H9 (cell line): ENCODE measurements at regions not wholly inside any gene's neighbourhood (a gene's known extent, or its start where the extent isn't known, plus 50 kb on each side); places are given as distances from the start of the nearest gene placed in this dataset.

Source experiments
- DNase-seq: peaks from one replicate; pipeline ENCODE4 v3.0.0-alpha.2; 2017
- H2AFZ ChIP-seq: one replicate; pipeline ENCODE4 v1.6.1; 2013; ENCODE audit warnings: mild to moderate bottlenecking, low read length, control low read depth, moderate library complexity
- H2AK5ac ChIP-seq: 2 replicates; pipeline ENCODE4 v1.6.1; 2013; ENCODE audit warnings: low read length, control low read depth, mixed read lengths; ENCODE audit not compliant: insufficient read length
- H2BK120ac ChIP-seq: one replicate; pipeline ENCODE4 v1.6.1; 2013; ENCODE audit warnings: low read depth, mild to moderate bottlenecking, low read length, control low read depth, inconsistent platforms; ENCODE audit not compliant: poor library complexity, severe bottlenecking
- H2BK12ac ChIP-seq: 2 replicates; pipeline ENCODE4 v1.6.1; 2013; ENCODE audit warnings: low read length, control low read depth, mixed read lengths, low read depth; ENCODE audit not compliant: insufficient read length
- H2BK15ac ChIP-seq: 2 replicates; pipeline ENCODE4 v1.6.1; 2013; ENCODE audit warnings: low read depth, low read length, control low read depth
- H2BK20ac ChIP-seq: one replicate; pipeline ENCODE4 v1.6.1; 2013; ENCODE audit warnings: low read depth, mild to moderate bottlenecking, low read length, control low read depth, inconsistent platforms; ENCODE audit not compliant: poor library complexity, severe bottlenecking
- H2BK5ac ChIP-seq: 2 replicates; pipeline ENCODE4 v1.6.1; 2013; ENCODE audit warnings: low read length, control low read depth, mixed read lengths; ENCODE audit not compliant: insufficient read length
- H3K14ac ChIP-seq: 2 replicates; pipeline ENCODE4 v1.6.1; 2013; ENCODE audit warnings: low read length, control low read depth; ENCODE audit not compliant: insufficient read depth
- H3K18ac ChIP-seq: 2 replicates; pipeline ENCODE4 v1.6.1; 2013; ENCODE audit warnings: low read depth, mild to moderate bottlenecking, mixed read lengths, low read length, control low read depth; ENCODE audit not compliant: insufficient read length
- H3K23ac ChIP-seq: 2 replicates; pipeline ENCODE4 v1.6.1; 2013; ENCODE audit warnings: low read length, control low read depth, mixed read lengths, low read depth; ENCODE audit not compliant: insufficient read length
- H3K23me2 ChIP-seq: 2 replicates; pipeline ENCODE4 v1.6.1; 2013; ENCODE audit warnings: low read depth, mild to moderate bottlenecking, mixed read lengths, low read length, control low read depth; ENCODE audit not compliant: insufficient read length, poor library complexity, severe bottlenecking
- H3K27ac ChIP-seq: 2 replicates; pipeline ENCODE4 v1.5.1; 2013; ENCODE audit warnings: low read length, control low read depth, mixed read lengths, low read depth; ENCODE audit not compliant: insufficient read length
- H3K27me3 ChIP-seq: 2 replicates; pipeline ENCODE4 v1.6.1; 2013; ENCODE audit warnings: low read length, control low read depth, inconsistent platforms; ENCODE audit not compliant: insufficient read depth
- H3K4ac ChIP-seq: 2 replicates; pipeline ENCODE4 v1.6.1; 2013; ENCODE audit warnings: low read depth, mild to moderate bottlenecking, control low read depth, inconsistent platforms, low read length, moderate library complexity
- H3K4me1 ChIP-seq: 2 replicates; pipeline ENCODE4 v1.6.1; 2013; ENCODE audit warnings: low read length, control low read depth, inconsistent platforms; ENCODE audit not compliant: insufficient read depth
- H3K4me2 ChIP-seq: 2 replicates; pipeline ENCODE4 v1.6.1; 2013; ENCODE audit warnings: low read length, control low read depth, mixed read lengths; ENCODE audit not compliant: insufficient read length, insufficient read depth
- H3K56ac ChIP-seq: 2 replicates; pipeline ENCODE4 v1.6.1; 2013; ENCODE audit warnings: low read depth, mild to moderate bottlenecking, mixed read lengths, low read length, control low read depth; ENCODE audit not compliant: insufficient read length
- H3K79me1 ChIP-seq: 2 replicates; pipeline ENCODE4 v1.6.1; 2013; ENCODE audit warnings: low read depth, mild to moderate bottlenecking, moderate library complexity, low read length, control low read depth, inconsistent platforms; ENCODE audit not compliant: insufficient read depth, poor library complexity, severe bottlenecking
- H3K79me2 ChIP-seq: 2 replicates; pipeline ENCODE4 v1.6.1; 2013; ENCODE audit warnings: low read length, control low read depth, inconsistent platforms; ENCODE audit not compliant: insufficient read depth
- H3K9ac ChIP-seq: 2 replicates; pipeline ENCODE4 v1.6.1; 2013; ENCODE audit warnings: low read length, control low read depth, mixed read lengths; ENCODE audit not compliant: insufficient read length; ENCODE audit errors: extremely low read depth
- H3K9me3 ChIP-seq: one replicate; pipeline ENCODE4 v1.6.1; 2013; ENCODE audit warnings: low read depth, low read length, inconsistent platforms; ENCODE audit not compliant: control insufficient read depth
- H3T11ph ChIP-seq: one replicate; pipeline ENCODE4 v1.6.1; 2013; ENCODE audit warnings: mild to moderate bottlenecking, low read length, control low read depth, inconsistent platforms
- H4K20me1 ChIP-seq: one replicate; pipeline ENCODE4 v1.6.1; 2013; ENCODE audit not compliant: control insufficient read depth, insufficient read length, insufficient read depth
- H4K5ac ChIP-seq: 2 replicates; pipeline ENCODE4 v1.6.1; 2013; ENCODE audit warnings: low read depth, mild to moderate bottlenecking, mixed read lengths, low read length, control low read depth; ENCODE audit not compliant: insufficient read length
- H4K8ac ChIP-seq: replicated peaks from 2 replicates; pipeline ENCODE4 v1.6.1; 2013; ENCODE audit warnings: low read length, control low read depth, mixed read lengths, low read depth; ENCODE audit not compliant: insufficient read length
- H4K91ac ChIP-seq: 2 replicates; pipeline ENCODE4 v1.6.1; 2013; ENCODE audit warnings: low read depth, mild to moderate bottlenecking, moderate library complexity, mixed read lengths, low read length, control low read depth; ENCODE audit not compliant: insufficient read length
- H3K27ac Mint-ChIP-seq, 3 experiments: 2 replicates in 2 of 3; 3 replicates in 1 of 3; pipeline ENCODE4 v1.8.0; 2020 to 2021; ENCODE audit warnings: mixed read lengths in 3 of 3, mild to moderate bottlenecking in 1 of 3, moderate library complexity in 1 of 3
- H3K27me3 Mint-ChIP-seq: 2 replicates; pipeline ENCODE4 v1.8.0; 2021; ENCODE audit warnings: low read depth, mild to moderate bottlenecking, moderate library complexity, mixed read lengths
- H3K36me3 Mint-ChIP-seq, 3 experiments: 2 replicates in 2 of 3; 3 replicates in 1 of 3; pipeline ENCODE4 v1.8.0; 2020 to 2021; ENCODE audit warnings: low read depth in 3 of 3, mixed read lengths in 3 of 3; ENCODE audit not compliant: insufficient read depth in 1 of 3
- H3K4me1 Mint-ChIP-seq, 2 experiments: 2 replicates each; pipeline ENCODE4 v1.8.0; 2020; ENCODE audit warnings: mixed read lengths in 2 of 2
- H3K4me3 Mint-ChIP-seq, 2 experiments: 2 replicates in 1 of 2; 3 replicates in 1 of 2; pipeline ENCODE4 v1.8.0; 2020 to 2021; ENCODE audit warnings: mild to moderate bottlenecking in 2 of 2, mixed read lengths in 2 of 2, moderate library complexity in 1 of 2
- H3K9me3 Mint-ChIP-seq, 2 experiments: 2 replicates in 1 of 2; 3 replicates in 1 of 2; pipeline ENCODE4 v1.8.0; 2020; ENCODE audit warnings: mild to moderate bottlenecking in 2 of 2, mixed read lengths in 2 of 2, moderate library complexity in 1 of 2
- WGBS: extraction: QIAGEN DNeasy Blood & Tissue Kit; methylation state at CpG from one replicate; pipeline ENCODE4 v1.1.7; 2013; ENCODE audit warnings: missing lambda C conversion rate, low lambda C conversion rate, mixed read lengths; ENCODE audit not compliant: insufficient read length; ENCODE audit errors: extremely low coverage; 5-methylcytosine and 5-hydroxymethylcytosine counted together
- TF ChIP-seq, protein P1 (sequence below): fragments of 200-600 bp; sonication (generic); conservative IDR thresholded peaks from 3 replicates; pipeline ENCODE4 v1.8.0; 2021; ENCODE audit warnings: antibody characterized with exemption, mild to moderate bottlenecking

DNA sequence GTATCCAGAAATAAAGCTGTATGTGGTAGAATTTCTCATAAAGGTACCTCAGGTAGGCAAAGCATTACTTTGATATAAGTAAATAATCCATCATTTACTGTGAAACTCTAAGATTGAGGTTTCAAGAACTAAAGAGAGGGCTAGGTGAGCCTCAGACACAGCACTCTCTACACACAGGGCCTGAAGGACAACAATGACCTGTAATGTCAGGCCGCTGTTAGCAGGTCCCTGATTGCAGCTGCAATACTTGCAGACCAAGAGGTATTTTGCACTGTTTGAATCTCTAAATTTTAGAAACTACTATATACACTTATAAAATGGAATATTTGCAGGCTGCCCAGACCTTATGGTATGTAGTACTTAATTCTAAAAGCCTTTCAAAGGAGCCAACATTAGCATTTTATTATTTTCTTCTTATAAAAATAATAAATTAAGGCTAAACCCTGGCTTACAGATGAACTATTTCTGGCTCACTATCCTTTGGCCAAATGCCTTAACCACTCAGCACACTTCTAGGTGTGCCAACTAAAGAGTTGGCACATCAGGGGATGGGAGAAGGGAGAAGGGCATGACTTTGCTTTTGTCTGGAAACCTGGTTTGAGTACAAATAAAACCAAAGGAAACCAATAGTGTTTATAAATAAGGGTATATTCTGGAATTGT lies 66.7 kb upstream of the SLC39A10 start:
- H3T11ph ChIP-seq, result no peak overlapping the region
- H3K79me2 ChIP-seq, result peaks cover 4% of the 10 kb centered on the region; the same call in 1 of the 2 replicates
- H3K27ac ChIP-seq, result no peak overlapping the region
- H4K5ac ChIP-seq, result no peak overlapping the region
- no peaks in the 10 kb centered on the region for H3K9me3 ChIP-seq
- no peak overlapping the region for H2BK20ac ChIP-seq
- H3K36me3 Mint-ChIP-seq, result peaks cover 0 to 2% (median 2%) of the 10 kb centered on the region in 3 experiments; a peak in 2 of 7 replicates
- no peak overlapping the region for H3K23ac ChIP-seq
- H3K79me1 ChIP-seq, result no peaks in the 10 kb centered on the region
- H2AFZ ChIP-seq, result no peak overlapping the region
- H3K56ac ChIP-seq, result no peak overlapping the region
- no peak overlapping the region for H2BK15ac ChIP-seq
- no peaks in the 10 kb centered on the region for H3K27me3 ChIP-seq
- no peak for DNase-seq
- no peak overlapping the region for H3K18ac ChIP-seq
- no peak overlapping the region for H3K14ac ChIP-seq
- H2BK5ac ChIP-seq, result no peak overlapping the region
- H2BK120ac ChIP-seq, result no peak overlapping the region
- no peaks in the 10 kb centered on the region for H4K20me1 ChIP-seq
- H3K27me3 Mint-ChIP-seq, result no peaks in the 10 kb centered on the region
- TF ChIP-seq, protein P1, sequence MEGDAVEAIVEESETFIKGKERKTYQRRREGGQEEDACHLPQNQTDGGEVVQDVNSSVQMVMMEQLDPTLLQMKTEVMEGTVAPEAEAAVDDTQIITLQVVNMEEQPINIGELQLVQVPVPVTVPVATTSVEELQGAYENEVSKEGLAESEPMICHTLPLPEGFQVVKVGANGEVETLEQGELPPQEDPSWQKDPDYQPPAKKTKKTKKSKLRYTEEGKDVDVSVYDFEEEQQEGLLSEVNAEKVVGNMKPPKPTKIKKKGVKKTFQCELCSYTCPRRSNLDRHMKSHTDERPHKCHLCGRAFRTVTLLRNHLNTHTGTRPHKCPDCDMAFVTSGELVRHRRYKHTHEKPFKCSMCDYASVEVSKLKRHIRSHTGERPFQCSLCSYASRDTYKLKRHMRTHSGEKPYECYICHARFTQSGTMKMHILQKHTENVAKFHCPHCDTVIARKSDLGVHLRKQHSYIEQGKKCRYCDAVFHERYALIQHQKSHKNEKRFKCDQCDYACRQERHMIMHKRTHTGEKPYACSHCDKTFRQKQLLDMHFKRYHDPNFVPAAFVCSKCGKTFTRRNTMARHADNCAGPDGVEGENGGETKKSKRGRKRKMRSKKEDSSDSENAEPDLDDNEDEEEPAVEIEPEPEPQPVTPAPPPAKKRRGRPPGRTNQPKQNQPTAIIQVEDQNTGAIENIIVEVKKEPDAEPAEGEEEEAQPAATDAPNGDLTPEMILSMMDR, result no peak
- no peak overlapping the region for H2BK12ac ChIP-seq
- no peaks in the 10 kb centered on the region for H3K9me3 Mint-ChIP-seq
- peaks cover 2% of the 10 kb centered on the region for H3K4me1 ChIP-seq
- H3K4me3 Mint-ChIP-seq, result no peak overlapping the region
- peaks cover 3% of the 10 kb centered on the region for H3K23me2 ChIP-seq
- no CpG with 5 or more reads among the region's 1 CpG for WGBS
- peaks cover 49% of the 10 kb centered on the region in 2 experiments for H3K4me1 Mint-ChIP-seq
- H3K27ac Mint-ChIP-seq, result no peak overlapping the region
- no peak overlapping the region for H2AK5ac ChIP-seq
- H3K4ac ChIP-seq, result no peak overlapping the region
- H4K8ac ChIP-seq, result no peak overlapping the region
- no peak overlapping the region for H3K9ac ChIP-seq
- no peak overlapping the region for H4K91ac ChIP-seq
- no peak overlapping the region for H3K4me2 ChIP-seq
